Ovary (tissue), 7 donors: ENCODE measurements at regions not wholly inside any gene's neighbourhood (a gene's known extent, or its start where the extent isn't known, plus 50 kb on each side); places are given as distances from the start of the nearest gene placed in this dataset.
"Not testable (repeated sequence)": the region's sequence is repeated elsewhere in the genome, so short reads cannot be mapped to it uniquely, and the experiment has no call there.

Experiments used
- DNase-seq, 5 donors: peaks; one replicate each; pipeline ENCODE4 v3.0.0-alpha.2; 2019 to 2020
- H3K27ac ChIP-seq, 2 donors: fragments of 200-600 bp; one replicate each; pipeline versions ENCODE4 v1.5.1 to v1.8.0; 2019 to 2022
- H3K27me3 ChIP-seq: fragments of 200-600 bp; one replicate; pipeline ENCODE4 v1.8.0; 2022
- H3K36me3 ChIP-seq: fragments of 200-600 bp; sonication (generic); one replicate; pipeline ENCODE4 v1.5.1; 2019
- H3K4me1 ChIP-seq: one replicate; pipeline ENCODE4 v1.8.1; 2013; ENCODE audit warnings: mild to moderate bottlenecking, moderate library complexity; ENCODE audit not compliant: insufficient read depth
- H3K4me3 ChIP-seq: fragments of 200-600 bp; sonication (generic); one replicate; pipeline ENCODE4 v1.5.1; 2017
- H3K9me3 ChIP-seq, 2 donors: fragments of 200-600 bp in 1 of 2; sonication (generic) in 1 of 2; one replicate each; pipeline versions ENCODE4 v1.5.1 to v1.8.1; 2013 to 2019; ENCODE audit warnings: mild to moderate bottlenecking in 1 of 2, moderate library complexity in 1 of 2
- CTCF ChIP-seq, 3 donors: fragments of 450-650 bp in 2 of 3; fragments of 200-600 bp in 1 of 3; IDR thresholded peaks; one replicate each; pipeline versions ENCODE4 v1.5.1 to v1.8.0; 2016 to 2022; ENCODE audit warnings: antibody characterized with exemption in 3 of 3, mild to moderate bottlenecking in 1 of 3
- EP300 ChIP-seq: sonication (generic); formaldehyde crosslinking; IDR thresholded peaks from one replicate; pipeline ENCODE4 v1.6.1; 2017; ENCODE audit warnings: antibody characterized with exemption
- POLR2A ChIP-seq: fragments of 450-650 bp; IDR thresholded peaks from one replicate; pipeline ENCODE4 v1.6.1; 2017; ENCODE audit warnings: antibody characterized with exemption, mild to moderate bottlenecking, moderate library complexity
- WGBS, 3 donors: extraction: QIAGEN DNeasy Blood & Tissue Kit in 1 of 3; methylation state at CpG; one replicate each; pipeline versions ENCODE4 v1.1.5 to v1.1.7; 2013 to 2017; 5-methylcytosine and 5-hydroxymethylcytosine counted together
- intact Hi-C, 4 donors: fragments of 100-400 bp; cut with DNase I; formaldehyde crosslinking; loops; one replicate each; pipeline versions ENCODE4 v1.11.0 to v1.15.1; 2022 to 2023
- donor health status: DM: no; HTN: no; CAD: no; lungs with moderate emphysema.
- donor health status: DM: no; HTN: no; CAD: no.
- donor health status: Bipolar disorder and iron deficiency.
- donor health status: DM: no; HTN: no; CAD: no.
- donor health status: DM: yes; HTN: yes; CAD: no.

GRCh38 chr2:234864506-234864905, 87.3 kb upstream of the SH3BP4 start:
- 89 to 94% (median 92%) methylated on average over 5 of the region's 5 CpGs for WGBS, 3 donors

DNA sequence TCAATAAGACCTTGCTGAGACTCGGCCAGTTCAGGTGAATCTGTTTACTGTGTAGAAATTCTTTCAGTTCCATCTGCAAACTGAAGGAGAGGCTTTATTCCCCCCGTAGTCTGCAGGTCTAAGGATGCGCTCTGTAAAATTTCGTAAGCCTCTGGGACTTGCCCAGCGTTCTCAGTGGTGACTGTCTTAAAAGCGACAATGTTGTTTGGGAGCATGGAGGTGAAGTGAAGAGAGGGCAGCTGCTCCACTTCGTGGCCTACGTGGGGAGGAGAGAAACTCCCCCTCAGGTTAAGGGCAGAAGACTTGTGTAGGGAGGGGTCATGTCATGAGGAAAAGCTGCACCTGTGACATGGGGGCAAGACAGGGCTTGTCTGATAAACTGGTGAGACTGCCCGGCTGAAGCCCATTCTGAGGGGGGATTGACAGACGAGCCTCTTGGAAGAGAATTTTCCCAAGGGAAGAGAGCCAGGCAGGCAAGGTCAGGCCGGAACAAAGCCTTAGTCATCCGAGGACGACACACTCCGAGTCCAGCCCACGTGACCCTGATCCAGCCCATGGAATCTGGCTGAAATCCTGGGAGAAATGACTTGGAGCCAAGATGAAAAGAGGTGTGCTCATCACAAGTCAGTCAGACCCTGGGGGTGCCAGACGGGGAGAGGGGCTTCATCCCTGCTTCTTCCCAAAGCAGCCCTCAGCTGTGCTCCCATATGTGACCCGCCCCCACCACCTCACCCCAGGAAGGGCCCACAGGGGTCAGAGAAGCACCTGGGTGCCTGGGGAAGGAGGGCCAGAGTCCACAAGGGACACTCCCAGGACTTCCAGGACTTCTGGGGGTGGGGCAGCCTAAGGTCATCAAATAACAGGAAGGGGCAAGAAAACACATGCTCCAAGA, 88.5 kb upstream of the SH3BP4 start:
- WGBS, 3 donors: 36 to 42% (median 39%) methylated on average over 17 of the region's 17 CpGs
- peak; percentile 57 to 80 (median 71) for DNase-seq
- TF ChIP-seq POLR2A (no peak), CTCF (IDR thresholded peaks at IDR 0.05) (no peak), EP300 (no peak)
- Histone ChIP-seq H3K4me3 (no peak overlapping the region), H3K36me3 (no peaks in the 10 kb centered on the region), H3K27me3 (no peaks in the 10 kb centered on the region), H3K9me3 (no peaks in the 10 kb centered on the region), H3K4me1 (peaks cover 7% of the 10 kb centered on the region), H3K27ac (no peak overlapping the region)
- intact Hi-C loops: no loop called here

More at GRCh38 chr2:234864506-234864905, 87.3 kb upstream of the SH3BP4 start:
- intact Hi-C loops: no loop called here
- no peak for DNase-seq
- Histone ChIP-seq H3K9me3 (no peaks in the 10 kb centered on the region), H3K4me3 (no peak overlapping the region), H3K4me1 (peaks cover 7% of the 10 kb centered on the region), H3K27ac (no peak overlapping the region), H3K36me3 (no peaks in the 10 kb centered on the region), H3K27me3 (no peaks in the 10 kb centered on the region)
- TF ChIP-seq POLR2A (no peak), CTCF (IDR thresholded peaks at IDR 0.05) (no peak), EP300 (no peak)

DNA sequence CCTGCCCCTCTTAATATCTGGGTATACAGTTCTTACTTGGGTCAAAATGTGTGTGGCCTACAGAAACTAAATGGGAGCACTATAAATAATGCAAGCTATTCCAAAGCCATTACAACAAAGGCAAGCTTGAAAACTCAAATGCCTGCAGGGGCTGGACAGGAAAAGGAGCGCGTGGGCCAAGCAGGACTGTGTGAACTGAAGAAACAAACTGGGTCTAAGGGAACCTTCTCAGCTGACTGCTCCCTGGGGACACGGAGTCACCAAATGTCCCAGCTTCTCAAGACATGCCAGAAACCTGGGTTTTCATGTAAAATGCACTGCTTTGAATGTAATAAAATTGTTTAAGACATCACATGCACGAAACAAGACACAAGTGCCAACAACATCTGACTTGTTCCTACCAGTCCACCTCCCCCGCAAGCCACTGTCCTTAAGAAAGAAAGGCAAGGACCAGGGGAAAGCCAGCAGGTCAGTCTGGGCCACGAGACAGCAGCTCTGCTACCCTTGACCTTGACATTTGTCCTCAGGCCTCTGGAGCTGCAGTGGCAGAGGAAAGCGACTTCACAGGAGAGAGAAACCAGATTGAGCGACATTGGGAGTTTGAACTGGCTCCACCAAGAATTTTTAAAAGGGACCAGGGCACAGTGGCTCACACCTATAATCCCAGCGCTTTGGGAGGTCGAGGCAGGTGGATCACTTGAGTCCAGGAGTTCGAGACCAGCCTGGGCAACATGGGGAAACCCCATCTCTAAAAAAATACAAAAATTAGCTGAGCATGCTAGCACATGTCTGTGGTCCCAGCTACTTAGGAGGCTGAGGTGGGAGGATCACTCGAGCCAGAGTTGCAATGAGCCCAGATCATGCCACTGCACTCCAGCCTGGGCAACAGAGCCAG, 89.7 kb upstream of the SH3BP4 start:
- Histone ChIP-seq H3K4me1 (peaks cover 7% of the 10 kb centered on the region), H3K36me3 (no peaks in the 10 kb centered on the region), H3K27me3 (no peaks in the 10 kb centered on the region), H3K4me3 (no peak overlapping the region), H3K27ac (no peak overlapping the region), H3K9me3 (no peaks in the 10 kb centered on the region)
- no peak for DNase-seq
- TF ChIP-seq CTCF (IDR thresholded peaks at IDR 0.05): no peak
- no peak for TF ChIP-seq POLR2A
- no peak for TF ChIP-seq EP300
- intact Hi-C loops: no loop called here
- WGBS, 3 donors: 72 to 75% (median 73%) methylated on average over 12 of the region's 12 CpGs

DNA sequence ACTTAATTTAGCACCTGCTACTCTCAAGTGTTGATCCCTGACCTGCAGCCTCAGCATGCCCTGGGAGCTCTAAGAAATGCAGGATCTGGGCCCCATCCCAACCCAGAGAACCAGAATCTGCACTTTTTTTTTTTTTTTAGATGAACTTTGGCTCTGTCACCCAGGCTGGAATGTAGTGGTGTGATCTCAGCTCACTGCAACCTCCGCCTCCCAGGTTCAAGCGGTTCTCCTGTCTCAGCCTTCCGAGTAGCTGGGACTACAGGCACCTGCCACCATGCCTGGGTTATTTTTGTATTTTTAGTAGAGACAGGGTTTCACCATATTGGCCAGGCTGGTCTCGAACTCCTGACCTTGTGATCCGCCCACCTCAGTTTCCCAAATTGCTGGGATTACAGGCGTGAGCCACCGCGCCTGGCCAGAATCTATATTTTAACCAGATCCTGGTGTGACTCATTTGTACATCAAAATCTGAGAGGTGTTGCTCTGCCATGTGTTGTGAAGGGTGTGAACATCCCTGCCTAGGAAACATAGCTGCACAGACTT, 92.4 kb upstream of the SH3BP4 start:
- DNase-seq, H3K27ac ChIP-seq, H3K9me3 ChIP-seq, H3K27me3 ChIP-seq, H3K36me3 ChIP-seq, intact Hi-C loops, H3K4me3 ChIP-seq, H3K4me1 ChIP-seq: not testable (repeated sequence)
- WGBS, 3 donors: 94 to 96% (median 95%) methylated on average over 8 of the region's 8 CpGs
